ENCODE measurements at regions not wholly inside any gene's neighbourhood (a gene's known extent, or its start where the extent isn't known, plus 50 kb on each side); places are given as distances from the start of the nearest gene placed in this dataset.

DNA sequence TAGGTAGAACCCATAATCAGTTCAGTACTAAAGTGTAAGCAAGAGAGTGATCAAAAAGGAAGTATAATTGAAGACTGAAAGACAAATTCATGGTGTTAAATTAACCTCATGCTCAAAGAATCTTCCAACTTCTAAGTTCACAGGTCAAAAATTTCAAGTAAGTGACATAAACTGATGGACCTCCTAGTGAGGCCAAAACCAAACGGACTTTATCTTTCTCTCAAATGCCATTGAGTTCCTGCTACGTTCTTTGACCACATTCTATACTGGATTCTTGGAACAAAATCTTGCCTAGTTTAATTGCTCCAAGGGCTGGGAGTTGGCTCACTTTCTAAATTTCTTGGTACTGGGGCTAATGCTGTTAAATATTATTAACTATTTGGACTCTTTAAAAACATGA, 794.9 kb downstream of the TLE4 start:
- no peaks in the 10 kb centered on the region for H3K36me3 ChIP-seq (ENCODE audit: low read depth)
- DNase-seq (ENCODE audit: low spot score) = no peak
- H3K27ac ChIP-seq (ENCODE audit: poor library complexity, severe bottlenecking) = no peak overlapping the region
- H3K4me1 ChIP-seq (ENCODE audit: insufficient read depth, poor library complexity, severe bottlenecking) = no peaks in the 10 kb centered on the region
- H3K9me3 ChIP-seq (ENCODE audit: severe bottlenecking) = no peaks in the 10 kb centered on the region
- ATAC-seq (ENCODE audit: low read depth) = no peak
- H3K4me3 ChIP-seq (ENCODE audit: severe bottlenecking) = no peak overlapping the region
- TF ChIP-seq, protein P1, sequence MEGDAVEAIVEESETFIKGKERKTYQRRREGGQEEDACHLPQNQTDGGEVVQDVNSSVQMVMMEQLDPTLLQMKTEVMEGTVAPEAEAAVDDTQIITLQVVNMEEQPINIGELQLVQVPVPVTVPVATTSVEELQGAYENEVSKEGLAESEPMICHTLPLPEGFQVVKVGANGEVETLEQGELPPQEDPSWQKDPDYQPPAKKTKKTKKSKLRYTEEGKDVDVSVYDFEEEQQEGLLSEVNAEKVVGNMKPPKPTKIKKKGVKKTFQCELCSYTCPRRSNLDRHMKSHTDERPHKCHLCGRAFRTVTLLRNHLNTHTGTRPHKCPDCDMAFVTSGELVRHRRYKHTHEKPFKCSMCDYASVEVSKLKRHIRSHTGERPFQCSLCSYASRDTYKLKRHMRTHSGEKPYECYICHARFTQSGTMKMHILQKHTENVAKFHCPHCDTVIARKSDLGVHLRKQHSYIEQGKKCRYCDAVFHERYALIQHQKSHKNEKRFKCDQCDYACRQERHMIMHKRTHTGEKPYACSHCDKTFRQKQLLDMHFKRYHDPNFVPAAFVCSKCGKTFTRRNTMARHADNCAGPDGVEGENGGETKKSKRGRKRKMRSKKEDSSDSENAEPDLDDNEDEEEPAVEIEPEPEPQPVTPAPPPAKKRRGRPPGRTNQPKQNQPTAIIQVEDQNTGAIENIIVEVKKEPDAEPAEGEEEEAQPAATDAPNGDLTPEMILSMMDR (IDR thresholded peaks at IDR 0.05; ENCODE audit: poor library complexity, severe bottlenecking) = no peak
- no peaks in the 10 kb centered on the region for H3K27me3 ChIP-seq (ENCODE audit: insufficient read depth, poor library complexity, severe bottlenecking)

DNA sequence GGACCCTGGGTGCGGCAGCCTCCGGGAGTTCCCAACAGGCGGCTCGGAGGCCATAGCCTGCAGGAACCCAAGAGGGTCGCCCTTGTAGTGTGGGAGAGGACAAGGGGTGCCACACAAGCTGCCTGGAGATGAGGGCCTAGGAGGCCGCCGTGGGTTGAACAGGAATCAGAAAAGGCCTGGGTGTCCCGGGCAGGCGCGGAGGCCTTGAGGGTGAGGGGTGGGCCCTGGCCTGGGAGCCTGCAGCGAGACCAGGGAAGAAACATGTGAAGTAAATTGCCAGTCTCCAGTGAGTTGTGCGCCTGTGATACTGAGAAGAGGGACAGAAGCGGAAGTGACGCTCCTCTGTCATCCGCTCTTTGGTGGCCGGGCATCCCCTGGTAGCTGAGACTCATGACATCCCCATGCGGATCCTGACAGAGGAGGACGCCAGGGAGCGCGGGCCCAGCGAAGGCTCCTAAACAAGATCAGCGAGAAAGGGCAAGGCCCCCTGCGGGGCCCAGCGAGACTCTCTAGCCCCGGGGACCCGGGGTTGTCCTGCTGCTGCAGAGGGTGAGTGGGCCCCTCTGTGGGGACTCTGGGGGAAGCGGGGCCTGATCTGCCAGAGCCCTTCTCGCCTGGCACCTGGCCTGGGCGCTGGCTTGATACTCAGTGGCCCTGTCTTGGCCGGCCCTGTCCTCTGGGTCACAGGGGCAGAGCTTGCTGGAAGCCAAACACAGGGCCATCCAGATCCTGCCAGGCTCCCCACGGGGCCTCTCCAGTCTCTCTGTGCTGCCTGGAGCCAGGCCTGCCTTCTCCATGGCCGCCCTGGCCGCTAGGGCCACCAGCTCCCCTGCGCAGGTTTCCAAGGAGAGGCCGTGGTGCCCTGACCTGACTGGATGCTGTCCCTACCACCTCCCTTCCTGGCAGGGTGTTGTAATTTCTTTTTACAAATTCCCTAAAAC, 788.4 kb downstream of the TLE4 start:
- Histone ChIP-seq H3K27ac (ENCODE audit: poor library complexity, severe bottlenecking) (no peak overlapping the region), H3K36me3 (ENCODE audit: low read depth) (no peaks in the 10 kb centered on the region), H3K4me3 (ENCODE audit: severe bottlenecking) (no peak overlapping the region), H3K27me3 (ENCODE audit: insufficient read depth, poor library complexity, severe bottlenecking) (no peaks in the 10 kb centered on the region), H3K4me1 (ENCODE audit: insufficient read depth, poor library complexity, severe bottlenecking) (no peaks in the 10 kb centered on the region), H3K9me3 (ENCODE audit: severe bottlenecking) (no peaks in the 10 kb centered on the region)
- TF ChIP-seq, protein P1 (IDR thresholded peaks at IDR 0.05; ENCODE audit: poor library complexity, severe bottlenecking) = no peak
- DNase-seq (ENCODE audit: low spot score) (no peak), ATAC-seq (ENCODE audit: low read depth) (no peak)

DNA sequence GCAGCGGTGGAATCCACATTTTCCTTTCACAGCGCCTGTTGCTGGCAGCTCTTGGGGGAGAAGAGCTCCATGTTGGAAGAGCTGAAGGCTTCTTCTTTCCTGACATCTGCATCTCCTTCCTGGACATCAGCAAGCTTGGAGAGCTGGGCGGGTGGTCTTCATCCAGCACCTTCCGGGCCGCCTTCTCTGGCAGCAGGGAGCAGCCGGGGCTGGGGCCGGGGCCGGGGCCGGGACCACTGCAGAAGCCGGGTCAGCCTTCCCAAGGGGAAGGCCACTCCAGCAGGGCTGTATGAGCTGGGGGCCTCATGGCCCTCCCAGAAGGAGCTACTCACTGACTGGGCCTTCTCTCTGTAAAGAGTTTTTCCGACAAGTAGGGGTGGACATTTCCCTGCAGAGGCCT, 787.5 kb downstream of the TLE4 start:
- no peak overlapping the region for H3K4me3 ChIP-seq (ENCODE audit: severe bottlenecking)
- ATAC-seq (ENCODE audit: low read depth) (no peak), DNase-seq (ENCODE audit: low spot score) (no peak)
- TF ChIP-seq, protein P1 (IDR thresholded peaks at IDR 0.05; ENCODE audit: poor library complexity, severe bottlenecking) = no peak
- H3K27me3 ChIP-seq (ENCODE audit: insufficient read depth, poor library complexity, severe bottlenecking) = no peaks in the 10 kb centered on the region
- H3K27ac ChIP-seq (ENCODE audit: poor library complexity, severe bottlenecking) = no peak overlapping the region
- H3K36me3 ChIP-seq (ENCODE audit: low read depth) = no peaks in the 10 kb centered on the region
- H3K9me3 ChIP-seq (ENCODE audit: severe bottlenecking) = no peaks in the 10 kb centered on the region
- no peaks in the 10 kb centered on the region for H3K4me1 ChIP-seq (ENCODE audit: insufficient read depth, poor library complexity, severe bottlenecking)

DNA sequence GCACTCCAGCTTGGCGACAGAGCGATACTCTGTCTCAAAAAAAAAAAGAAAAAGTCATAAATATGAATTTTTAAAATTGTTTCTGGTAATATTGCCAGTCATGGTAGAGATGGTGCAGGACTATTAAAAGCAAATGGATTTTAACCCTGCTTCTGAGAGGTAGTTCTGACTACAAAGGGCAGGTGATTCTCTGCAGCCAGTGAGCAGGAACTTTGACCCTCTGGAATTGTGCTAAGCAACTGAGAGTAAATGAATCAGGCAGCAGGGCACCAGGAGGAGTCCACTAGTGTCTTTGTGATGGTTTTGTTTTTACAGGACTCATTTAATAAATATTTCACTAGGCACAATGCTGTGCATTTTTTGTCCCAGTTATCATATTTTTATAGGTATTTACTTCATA, 781.2 kb downstream of the TLE4 start:
- ATAC-seq (ENCODE audit: low read depth) = no peak

More for the DNA sequence above, 781.2 kb downstream of the TLE4 start:
- no peak overlapping the region for H3K27ac ChIP-seq (ENCODE audit: poor library complexity, severe bottlenecking)
- no peaks in the 10 kb centered on the region for H3K4me1 ChIP-seq (ENCODE audit: insufficient read depth, poor library complexity, severe bottlenecking)
- H3K4me3 ChIP-seq (ENCODE audit: severe bottlenecking) = no peak overlapping the region
- DNase-seq (ENCODE audit: low spot score) = no peak
- no peaks in the 10 kb centered on the region for H3K36me3 ChIP-seq (ENCODE audit: low read depth)
- H3K27me3 ChIP-seq (ENCODE audit: insufficient read depth, poor library complexity, severe bottlenecking) = no peaks in the 10 kb centered on the region
- H3K9me3 ChIP-seq (ENCODE audit: severe bottlenecking) = no peaks in the 10 kb centered on the region
- TF ChIP-seq, protein P1 (IDR thresholded peaks at IDR 0.05; ENCODE audit: poor library complexity, severe bottlenecking) = no peak

All from RWPE2 (cell line).